ENCODE measurements at regions not wholly inside any gene's neighbourhood (a gene's known extent, or its start where the extent isn't known, plus 50 kb on each side); places are given as distances from the start of the nearest gene placed in this dataset.

DNA sequence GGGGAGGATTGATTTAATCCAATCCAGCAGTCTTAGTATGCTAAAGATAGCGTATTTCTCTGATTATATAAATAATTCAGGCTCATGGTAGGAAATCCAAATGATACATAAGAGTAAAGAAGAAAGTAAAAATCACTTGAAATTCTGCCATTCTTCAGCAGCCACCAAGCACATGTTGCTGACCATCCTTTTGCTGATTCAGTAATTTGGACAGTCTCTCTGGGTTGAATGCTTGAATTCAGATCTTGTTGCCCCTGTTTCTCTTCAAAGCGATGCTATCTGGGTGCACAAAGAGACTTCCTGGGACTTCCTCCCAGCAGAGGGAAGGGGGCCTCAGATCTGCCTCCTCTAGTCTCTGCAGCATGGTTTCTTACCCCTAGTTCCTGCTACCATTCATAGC, 609.1 kb downstream of the UTRN start:
- TF ChIP-seq, protein P1, sequence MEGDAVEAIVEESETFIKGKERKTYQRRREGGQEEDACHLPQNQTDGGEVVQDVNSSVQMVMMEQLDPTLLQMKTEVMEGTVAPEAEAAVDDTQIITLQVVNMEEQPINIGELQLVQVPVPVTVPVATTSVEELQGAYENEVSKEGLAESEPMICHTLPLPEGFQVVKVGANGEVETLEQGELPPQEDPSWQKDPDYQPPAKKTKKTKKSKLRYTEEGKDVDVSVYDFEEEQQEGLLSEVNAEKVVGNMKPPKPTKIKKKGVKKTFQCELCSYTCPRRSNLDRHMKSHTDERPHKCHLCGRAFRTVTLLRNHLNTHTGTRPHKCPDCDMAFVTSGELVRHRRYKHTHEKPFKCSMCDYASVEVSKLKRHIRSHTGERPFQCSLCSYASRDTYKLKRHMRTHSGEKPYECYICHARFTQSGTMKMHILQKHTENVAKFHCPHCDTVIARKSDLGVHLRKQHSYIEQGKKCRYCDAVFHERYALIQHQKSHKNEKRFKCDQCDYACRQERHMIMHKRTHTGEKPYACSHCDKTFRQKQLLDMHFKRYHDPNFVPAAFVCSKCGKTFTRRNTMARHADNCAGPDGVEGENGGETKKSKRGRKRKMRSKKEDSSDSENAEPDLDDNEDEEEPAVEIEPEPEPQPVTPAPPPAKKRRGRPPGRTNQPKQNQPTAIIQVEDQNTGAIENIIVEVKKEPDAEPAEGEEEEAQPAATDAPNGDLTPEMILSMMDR (IDR thresholded peaks at IDR 0.05; ENCODE audit: unreplicated experiment) = no peak
- DNase-seq (ENCODE audit: low spot score in 2 of 2, unreplicated experiment in 2 of 2) = no peak
- Mint-ChIP-seq H3K9me3 (no peaks in the 10 kb centered on the region), H3K4me3 (no peak overlapping the region), H3K27ac (no peak overlapping the region), H3K4me1 (peaks cover 16% of the 10 kb centered on the region), H3K36me3 (no peaks in the 10 kb centered on the region), H3K27me3 (ENCODE audit: low read depth) (no peaks in the 10 kb centered on the region)

DNA sequence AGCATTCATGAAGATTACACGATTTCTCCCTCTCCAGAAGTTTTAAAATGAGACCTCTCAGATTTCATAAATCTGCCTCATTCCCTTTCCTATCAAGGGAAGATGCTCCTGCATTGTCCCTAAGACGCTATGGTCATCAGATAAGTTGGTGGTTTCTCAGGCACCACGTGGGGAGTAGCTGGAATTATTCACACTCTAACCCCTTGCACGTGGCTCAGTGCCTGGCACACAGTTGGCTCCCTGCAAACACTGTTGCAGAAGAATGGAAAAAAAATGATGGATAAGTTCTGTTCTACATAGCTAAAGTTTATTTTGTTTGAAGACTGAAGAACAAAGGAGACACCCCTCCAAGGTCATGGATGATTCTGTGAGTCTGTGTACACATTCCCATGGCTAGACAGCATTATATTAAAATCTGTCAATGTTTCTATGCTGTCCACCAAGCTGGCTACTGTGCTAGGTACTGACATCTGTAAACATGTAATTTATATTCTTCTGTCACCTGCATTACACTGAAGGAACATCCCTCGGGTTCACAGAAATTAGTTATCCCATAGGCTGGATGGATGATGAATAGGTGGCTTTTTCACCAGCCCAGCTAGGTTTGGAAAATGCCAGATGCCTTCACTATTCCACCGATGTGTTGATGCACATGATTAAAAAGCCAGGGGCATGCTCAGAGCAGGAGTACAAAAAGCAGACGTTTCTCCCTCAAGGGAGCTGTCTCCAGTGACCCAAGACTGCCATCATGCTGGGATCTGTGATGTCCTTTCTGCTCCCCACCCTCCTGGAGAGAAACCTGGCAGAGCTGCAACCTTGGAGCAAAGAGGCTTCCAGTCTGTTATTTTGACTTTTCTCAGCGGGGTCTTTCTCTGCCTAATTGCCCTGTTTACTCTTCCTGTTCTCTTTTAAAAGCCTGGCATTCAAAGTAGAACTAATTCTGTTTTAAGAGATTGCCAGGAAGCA, 610.5 kb downstream of the UTRN start:
- Mint-ChIP-seq H3K27me3 (ENCODE audit: low read depth) (no peaks in the 10 kb centered on the region), H3K4me1 (peaks cover 16% of the 10 kb centered on the region), H3K27ac (no peak overlapping the region), H3K4me3 (no peak overlapping the region), H3K9me3 (no peaks in the 10 kb centered on the region), H3K36me3 (no peaks in the 10 kb centered on the region)
- TF ChIP-seq, protein P1 (IDR thresholded peaks at IDR 0.05; ENCODE audit: unreplicated experiment) = no peak
- no peak for DNase-seq (ENCODE audit: low spot score in 2 of 2, unreplicated experiment in 2 of 2)

DNA sequence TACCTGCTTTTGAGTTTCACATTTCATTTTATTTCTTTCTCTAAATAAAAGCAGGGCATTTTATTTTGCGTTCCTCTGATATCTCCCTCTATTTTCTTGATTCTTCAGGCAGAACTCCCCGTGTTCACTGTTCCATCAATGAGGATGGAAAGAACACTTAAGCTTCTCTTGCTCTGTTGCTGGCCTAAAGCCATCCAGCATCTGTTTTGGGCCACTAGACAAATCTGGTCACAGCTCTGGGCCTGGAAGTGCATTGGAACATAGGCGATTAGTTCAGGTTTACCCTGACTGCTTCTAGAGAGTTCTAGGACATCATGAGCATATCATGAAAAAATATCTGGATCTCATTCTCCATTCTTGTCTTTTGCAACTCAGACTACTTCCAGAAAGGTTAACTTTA, 611.2 kb downstream of the UTRN start:
- DNase-seq (ENCODE audit: low spot score in 2 of 2, unreplicated experiment in 2 of 2) = no peak
- H3K27me3 Mint-ChIP-seq (ENCODE audit: low read depth) = no peaks in the 10 kb centered on the region
- H3K27ac Mint-ChIP-seq = no peak overlapping the region
- H3K4me3 Mint-ChIP-seq = no peak overlapping the region
- peaks cover 16% of the 10 kb centered on the region for H3K4me1 Mint-ChIP-seq
- H3K9me3 Mint-ChIP-seq = peaks cover 3% of the 10 kb centered on the region
- H3K36me3 Mint-ChIP-seq = no peaks in the 10 kb centered on the region
- TF ChIP-seq, protein P1 (IDR thresholded peaks at IDR 0.05; ENCODE audit: unreplicated experiment) = no peak

DNA sequence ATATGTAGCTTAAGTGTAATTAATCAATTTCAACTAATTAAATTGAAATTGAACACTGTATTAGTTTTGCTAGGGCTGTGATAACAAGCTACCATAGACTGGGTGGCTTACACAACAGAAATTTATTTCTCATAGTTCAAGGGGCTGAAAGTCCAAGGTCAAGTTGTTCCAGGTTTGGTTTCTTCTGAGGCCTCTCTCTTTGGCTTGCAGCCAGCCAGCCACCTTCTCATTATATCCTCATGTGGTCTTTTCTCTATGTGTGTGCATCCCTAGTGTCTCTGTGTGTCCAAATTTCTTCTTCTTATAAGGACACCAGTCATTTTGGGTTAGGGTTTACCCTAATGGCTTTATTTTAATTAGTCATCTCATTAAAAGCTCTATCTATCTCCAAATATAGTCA, 611.7 kb downstream of the UTRN start:
- TF ChIP-seq, protein P1 (IDR thresholded peaks at IDR 0.05; ENCODE audit: unreplicated experiment) = no peak
- H3K4me3 Mint-ChIP-seq = no peak overlapping the region
- H3K27ac Mint-ChIP-seq = no peak overlapping the region
- H3K27me3 Mint-ChIP-seq (ENCODE audit: low read depth) = no peaks in the 10 kb centered on the region
- H3K36me3 Mint-ChIP-seq = no peaks in the 10 kb centered on the region
- no peak for DNase-seq (ENCODE audit: low spot score in 2 of 2, unreplicated experiment in 2 of 2)
- peaks cover 9% of the 10 kb centered on the region for H3K9me3 Mint-ChIP-seq
- peaks cover 16% of the 10 kb centered on the region for H3K4me1 Mint-ChIP-seq

DNA sequence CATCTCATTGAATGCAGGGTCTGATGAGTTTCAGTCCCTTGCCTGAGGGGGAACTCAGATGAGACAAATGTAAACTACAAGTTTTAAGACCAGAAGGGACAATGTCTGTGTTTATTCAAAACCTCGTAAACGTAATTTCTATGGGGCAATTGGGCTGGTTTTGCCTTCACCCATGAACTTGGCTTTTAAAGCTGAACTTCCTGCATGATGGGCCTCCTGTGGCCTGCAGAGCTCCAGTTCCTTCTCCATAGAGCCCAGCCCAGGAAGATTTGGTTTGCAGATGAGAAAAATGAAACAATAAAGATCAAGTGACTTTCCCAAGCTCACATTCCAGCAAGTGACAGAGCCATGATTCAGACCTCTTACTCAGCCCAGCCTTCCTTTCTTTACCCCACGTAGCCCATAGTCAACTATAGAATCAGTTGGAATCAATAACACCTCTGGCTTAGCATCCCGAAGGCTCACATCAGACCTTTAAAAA, 612.3 kb downstream of the UTRN start:
- TF ChIP-seq, protein P1 (IDR thresholded peaks at IDR 0.05; ENCODE audit: unreplicated experiment) = no peak
- Mint-ChIP-seq H3K36me3 (peaks cover under 1% of the 10 kb centered on the region), H3K4me1 (peaks cover 16% of the 10 kb centered on the region), H3K27ac (no peak overlapping the region), H3K4me3 (no peak overlapping the region), H3K27me3 (ENCODE audit: low read depth) (no peaks in the 10 kb centered on the region), H3K9me3 (peaks cover 14% of the 10 kb centered on the region)
- no peak for DNase-seq (ENCODE audit: low spot score in 2 of 2, unreplicated experiment in 2 of 2)
